Fibroblast of skin of back (primary cell): ENCODE measurements at regions not wholly inside any gene's neighbourhood (a gene's known extent, or its start where the extent isn't known, plus 50 kb on each side); places are given as distances from the start of the nearest gene placed in this dataset.
"Not testable (repeated sequence)": the region's sequence is repeated elsewhere in the genome, so short reads cannot be mapped to it uniquely, and the experiment has no call there.

Experiments used
- DNase-seq: peaks from one replicate; pipeline ENCODE4 v3.0.0-alpha.2; 2013

DNA sequence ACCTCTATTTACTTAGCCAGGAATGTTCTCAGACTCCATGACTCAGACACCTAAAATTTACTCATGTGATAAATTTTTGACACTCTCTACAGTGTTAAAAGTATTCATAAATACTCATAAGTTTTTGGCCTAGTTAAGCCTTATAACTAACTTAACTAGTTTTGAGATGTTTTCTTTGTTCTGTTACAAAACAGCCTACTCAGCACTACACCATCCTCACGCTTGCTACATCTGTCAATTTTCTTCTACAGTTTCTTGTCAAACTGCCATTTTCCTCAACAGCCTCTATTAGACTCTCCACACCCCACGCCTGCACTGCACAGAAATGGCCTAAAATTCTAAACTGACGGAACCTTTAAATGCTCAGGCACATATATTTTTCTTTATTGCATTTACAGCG, 195.5 kb downstream of the ANXA1 start:
- no peak for DNase-seq

GRCh38 chr9:73347720-73348119, 196.1 kb downstream of the ANXA1 start:
- DNase-seq: no peak

DNA sequence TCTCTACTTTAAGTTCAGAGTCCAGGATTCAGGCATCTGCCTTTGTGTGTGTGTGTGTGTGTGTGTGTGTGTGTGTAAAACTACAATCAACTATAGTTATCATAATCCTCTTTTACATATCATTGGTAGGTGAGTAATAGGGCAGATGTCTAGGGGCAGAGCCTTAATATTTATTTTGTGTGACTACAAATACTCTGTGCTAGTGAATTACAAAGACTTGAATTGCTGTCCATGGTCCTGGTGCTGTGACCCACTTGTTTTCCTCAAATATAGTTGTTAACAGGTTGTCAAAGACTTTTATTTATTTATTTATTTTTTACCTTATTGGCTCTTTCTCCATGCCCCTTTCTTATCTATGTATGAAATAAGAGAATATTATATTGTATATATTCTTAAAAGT, 196.8 kb downstream of the ANXA1 start:
- DNase-seq: peak; percentile 5

GRCh38 chr9:73349476-73349875, 197.8 kb downstream of the ANXA1 start:
- no peak for DNase-seq

DNA sequence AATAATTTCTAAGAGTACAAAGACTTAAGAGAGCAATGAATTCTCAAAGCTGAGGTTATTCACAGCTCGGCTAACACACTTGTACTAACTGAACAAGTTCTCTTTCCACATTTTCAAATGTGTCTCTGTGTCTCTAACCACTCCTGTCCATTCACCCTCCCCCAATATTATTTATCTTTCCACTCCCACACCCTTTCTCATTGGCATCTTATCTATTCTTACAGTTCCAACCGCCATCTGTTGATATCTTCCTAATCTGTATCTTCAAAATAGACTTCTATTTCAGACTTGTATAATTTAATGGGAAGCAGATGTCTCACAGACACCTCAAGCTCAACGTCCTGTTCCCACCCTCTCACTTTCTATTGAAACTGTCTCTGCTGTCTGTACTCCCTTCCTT, 205.9 kb downstream of the ANXA1 start:
- no peak for DNase-seq

GRCh38 chr9:73370053-73370452, 218.4 kb downstream of the ANXA1 start:
- peak; percentile 4 for DNase-seq

DNA sequence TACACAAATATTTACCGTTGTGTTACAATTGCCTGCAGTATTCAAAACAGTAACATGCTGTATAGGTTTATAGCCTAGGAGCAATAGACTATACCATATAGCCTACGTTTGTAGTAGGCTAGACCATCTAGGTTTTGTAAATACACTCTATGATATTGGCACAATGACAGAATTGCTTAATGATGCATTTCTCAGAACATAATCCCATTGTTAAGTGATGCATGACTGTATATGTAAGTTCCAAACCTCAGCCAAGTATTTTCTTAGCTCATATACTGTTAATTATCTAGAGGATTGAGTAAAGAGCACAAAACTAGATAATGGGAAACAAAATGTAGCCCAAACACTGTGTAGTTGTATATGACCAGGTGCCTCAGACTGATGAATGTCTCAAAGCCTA, 220.1 kb downstream of the ANXA1 start:
- no peak for DNase-seq

DNA sequence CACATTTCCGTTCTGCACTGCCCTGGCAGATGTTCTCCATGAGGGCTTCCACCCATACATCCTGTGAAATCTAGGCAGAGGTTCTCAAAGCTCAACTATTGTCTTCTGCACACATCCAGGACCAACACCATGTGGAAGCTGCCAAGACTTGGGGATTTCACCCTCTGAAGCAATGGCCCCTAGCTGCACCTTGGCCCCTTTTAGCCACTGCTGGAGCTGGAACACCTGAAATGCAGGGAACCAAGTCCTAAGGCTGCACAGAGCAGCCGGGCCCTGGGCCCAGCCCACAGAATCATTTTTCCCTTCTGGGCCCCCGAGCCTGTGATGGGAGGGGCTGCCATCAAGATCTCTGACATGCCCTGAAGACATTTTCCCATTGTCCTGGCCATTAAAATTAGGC, 228.7 kb downstream of the ANXA1 start:
- no peak for DNase-seq

GRCh38 chr9:73402081-73403028, 250.7 kb downstream of the ANXA1 start:
- DNase-seq: no peak

DNA sequence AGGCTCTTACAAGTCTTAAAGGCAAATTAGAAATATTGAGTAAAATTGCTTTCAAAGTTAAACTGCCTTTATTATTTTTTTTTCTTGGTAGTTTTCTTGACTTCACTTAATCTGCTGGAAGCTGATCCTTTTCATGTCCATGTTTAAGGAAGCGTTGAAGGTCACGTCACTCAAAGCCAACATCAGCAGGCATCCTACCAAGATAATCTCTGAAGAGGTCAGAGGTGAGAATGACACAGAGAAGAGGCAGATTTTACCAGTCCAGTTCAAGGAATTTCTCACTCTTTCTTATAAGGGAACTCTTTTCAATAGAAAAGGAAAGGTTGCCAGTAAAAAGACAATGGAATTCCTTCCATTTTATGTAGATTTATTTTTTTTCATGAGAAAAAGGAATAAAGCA, 259.8 kb downstream of the ANXA1 start:
- DNase-seq: no peak

GRCh38 chr9:73412874-73413273, 261.2 kb downstream of the ANXA1 start:
- no peak for DNase-seq

- DNase-seq: peak; percentile 7
Observed at GRCh38 chr9:73423891-73424290, 272.2 kb downstream of the ANXA1 start.

GRCh38 chr9:73426269-73426668, 274.6 kb downstream of the ANXA1 start:
- no peak for DNase-seq

GRCh38 chr9:73434826-73435225, 283.2 kb downstream of the ANXA1 start:
- peak; percentile 1 for DNase-seq

DNA sequence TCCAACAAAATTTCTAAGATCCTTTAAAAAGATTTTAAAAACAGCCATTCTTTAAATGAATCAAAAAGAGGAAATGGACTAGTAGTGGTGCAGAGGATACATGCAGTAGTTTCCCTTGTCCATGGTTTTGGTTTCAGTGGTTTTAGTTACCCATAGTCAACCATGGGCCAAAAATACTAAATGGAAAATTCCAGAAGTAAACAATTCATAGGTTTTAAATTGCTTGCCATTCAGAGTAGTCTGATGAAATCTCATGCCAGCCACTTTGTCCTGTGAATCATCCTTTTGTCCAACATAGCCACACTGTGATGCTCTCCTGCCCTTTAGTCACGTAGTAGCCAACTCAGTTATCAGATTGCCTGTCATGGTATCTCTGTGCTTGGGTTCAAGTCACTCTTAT, 286.1 kb downstream of the ANXA1 start:
- DNase-seq: peak; percentile 7

GRCh38 chr9:73439839-73440238, 288.2 kb downstream of the ANXA1 start:
- DNase-seq: not testable (repeated sequence)

GRCh38 chr9:73441223-73441622, 289.6 kb downstream of the ANXA1 start:
- no peak for DNase-seq

DNA sequence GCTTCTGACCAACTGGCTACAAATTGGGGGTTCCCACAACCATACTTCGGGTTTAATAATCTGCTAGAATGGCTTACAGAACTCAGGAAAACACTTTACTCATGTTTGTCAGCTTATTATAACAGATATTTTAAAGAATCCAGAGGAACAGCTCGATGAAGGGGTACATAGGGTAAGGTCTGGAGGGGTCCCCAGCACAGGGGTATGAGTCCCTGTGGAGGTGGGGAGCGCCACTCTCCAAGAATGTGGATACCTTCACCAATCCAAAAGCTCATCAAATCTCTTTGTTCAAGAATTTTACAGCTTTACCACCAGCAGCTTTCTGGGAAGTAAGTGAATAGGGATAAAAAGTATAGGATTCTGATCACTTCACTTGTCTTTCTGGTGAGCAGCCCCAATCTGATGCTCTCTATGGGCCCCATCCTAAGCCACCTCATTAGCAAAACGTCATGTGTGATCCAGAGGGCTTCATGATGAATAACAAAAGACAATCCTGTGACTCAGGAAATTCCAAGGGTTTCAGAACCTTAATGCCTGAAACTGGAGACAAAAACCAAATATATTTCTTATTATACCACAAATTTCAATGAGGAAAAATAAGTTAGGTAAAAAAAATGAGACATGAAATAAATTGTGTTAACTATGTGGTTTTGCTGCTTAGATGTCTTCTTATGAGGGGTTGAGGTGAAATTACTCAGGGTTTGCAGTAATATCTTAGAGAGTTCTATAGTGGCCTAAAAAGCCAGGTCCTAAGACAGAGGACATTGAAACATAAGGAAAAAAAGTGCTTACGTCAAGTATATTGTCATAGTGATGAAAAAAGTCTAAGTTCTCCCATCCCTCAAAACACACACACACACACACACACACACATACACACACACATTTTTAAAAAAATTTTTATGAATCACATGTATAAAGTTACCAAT, 290.5 kb downstream of the ANXA1 start:
- peak; percentile 53 for DNase-seq

GRCh38 chr9:73444821-73445220, 293.2 kb downstream of the ANXA1 start:
- no peak for DNase-seq

DNA sequence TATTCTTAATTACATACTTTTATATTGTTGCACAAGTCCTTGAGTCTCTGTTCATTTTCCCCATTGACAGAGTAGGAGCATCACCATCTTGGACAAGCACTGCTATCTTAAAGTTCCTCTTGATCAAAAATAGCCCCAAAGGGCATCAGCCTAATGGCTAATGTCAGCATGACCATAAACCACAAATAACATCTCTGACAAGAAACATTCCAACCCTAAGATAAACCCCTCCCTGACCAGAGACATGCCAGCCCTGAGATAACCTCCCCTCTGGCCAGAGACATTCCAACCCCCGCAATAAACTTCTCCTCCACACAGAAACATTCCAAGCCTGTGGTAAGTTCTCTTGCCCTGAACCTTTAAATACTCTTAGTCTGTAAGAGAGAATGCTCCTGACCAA, 293.7 kb downstream of the ANXA1 start:
- peak; percentile 21 for DNase-seq

DNA sequence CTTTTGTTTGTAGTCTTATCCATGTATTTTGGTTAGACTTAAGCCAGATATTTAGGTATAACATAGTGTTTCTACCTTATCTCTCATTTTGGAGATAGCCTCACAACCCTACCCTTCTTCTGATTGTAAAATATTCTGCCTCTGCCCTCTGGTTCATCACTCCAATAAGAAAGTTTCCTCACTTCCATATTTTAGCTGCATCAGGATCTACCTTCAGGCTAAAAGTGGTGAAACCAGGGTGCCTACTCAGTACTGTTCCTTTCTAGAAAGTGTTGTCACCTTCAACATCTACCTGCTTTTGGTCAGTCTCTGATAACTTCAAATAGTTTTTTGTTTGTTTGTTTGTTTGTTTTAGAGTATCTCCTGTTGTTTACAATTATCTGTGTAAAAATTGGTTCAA, 294.6 kb downstream of the ANXA1 start:
- DNase-seq: no peak

DNA sequence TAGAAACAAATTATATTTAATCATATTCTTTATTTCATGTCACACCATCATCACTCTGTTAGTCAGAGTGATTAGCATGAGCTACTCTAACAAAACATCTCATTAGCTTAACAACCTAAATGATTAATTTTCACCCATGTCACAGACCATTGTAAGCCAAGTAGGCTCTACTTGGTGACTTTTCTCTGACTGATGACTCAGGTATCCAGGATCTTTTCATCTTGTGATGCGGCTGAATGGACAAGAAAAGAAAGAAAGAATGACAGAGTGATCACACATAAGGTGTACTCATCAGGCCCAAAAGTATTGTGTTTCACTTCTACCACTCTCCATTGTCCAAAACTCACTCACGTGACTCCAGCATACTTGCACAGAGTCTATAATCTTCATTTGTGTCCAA, 299.3 kb downstream of the ANXA1 start:
- DNase-seq: no peak

GRCh38 chr9:73459817-73460216, 308.2 kb downstream of the ANXA1 start:
- DNase-seq: no peak
